Nephron (organoid): ENCODE measurements at regions not wholly inside any gene's neighbourhood (a gene's known extent, or its start where the extent isn't known, plus 50 kb on each side); places are given as distances from the start of the nearest gene placed in this dataset.

Source experiments
- H3K27ac Mint-ChIP-seq, 3 experiments: 2 replicates each; pipeline ENCODE4 v1.8.0; 2020; ENCODE audit warnings: mixed read lengths in 3 of 3, mild to moderate bottlenecking in 2 of 3, moderate library complexity in 1 of 3
- H3K27me3 Mint-ChIP-seq: 2 replicates; pipeline ENCODE4 v1.8.0; 2021; ENCODE audit warnings: low read depth, mild to moderate bottlenecking, moderate library complexity, mixed read lengths
- H3K36me3 Mint-ChIP-seq: 2 replicates; pipeline ENCODE4 v1.8.0; 2020; ENCODE audit warnings: low read depth, mixed read lengths
- H3K4me1 Mint-ChIP-seq: 2 replicates; pipeline ENCODE4 v1.8.0; 2020; ENCODE audit warnings: mixed read lengths
- H3K4me3 Mint-ChIP-seq, 3 experiments: 2 replicates each; pipeline ENCODE4 v1.8.0; 2020; ENCODE audit warnings: mild to moderate bottlenecking in 3 of 3, mixed read lengths in 3 of 3, moderate library complexity in 2 of 3
- H3K9me3 Mint-ChIP-seq: 2 replicates; pipeline ENCODE4 v1.8.0; 2020; ENCODE audit warnings: mixed read lengths
- TF ChIP-seq, protein P1 (sequence below), 3 experiments: fragments of 200-600 bp; sonication (generic); IDR thresholded peaks; one replicate each; pipeline ENCODE4 v1.5.0; 2021; ENCODE audit warnings: antibody characterized with exemption in 3 of 3; ENCODE audit not compliant: unreplicated experiment in 3 of 3

- H3K4me3 Mint-ChIP-seq: no peak overlapping the region
- no peaks in the 10 kb centered on the region for H3K36me3 Mint-ChIP-seq
- TF ChIP-seq, protein P1, sequence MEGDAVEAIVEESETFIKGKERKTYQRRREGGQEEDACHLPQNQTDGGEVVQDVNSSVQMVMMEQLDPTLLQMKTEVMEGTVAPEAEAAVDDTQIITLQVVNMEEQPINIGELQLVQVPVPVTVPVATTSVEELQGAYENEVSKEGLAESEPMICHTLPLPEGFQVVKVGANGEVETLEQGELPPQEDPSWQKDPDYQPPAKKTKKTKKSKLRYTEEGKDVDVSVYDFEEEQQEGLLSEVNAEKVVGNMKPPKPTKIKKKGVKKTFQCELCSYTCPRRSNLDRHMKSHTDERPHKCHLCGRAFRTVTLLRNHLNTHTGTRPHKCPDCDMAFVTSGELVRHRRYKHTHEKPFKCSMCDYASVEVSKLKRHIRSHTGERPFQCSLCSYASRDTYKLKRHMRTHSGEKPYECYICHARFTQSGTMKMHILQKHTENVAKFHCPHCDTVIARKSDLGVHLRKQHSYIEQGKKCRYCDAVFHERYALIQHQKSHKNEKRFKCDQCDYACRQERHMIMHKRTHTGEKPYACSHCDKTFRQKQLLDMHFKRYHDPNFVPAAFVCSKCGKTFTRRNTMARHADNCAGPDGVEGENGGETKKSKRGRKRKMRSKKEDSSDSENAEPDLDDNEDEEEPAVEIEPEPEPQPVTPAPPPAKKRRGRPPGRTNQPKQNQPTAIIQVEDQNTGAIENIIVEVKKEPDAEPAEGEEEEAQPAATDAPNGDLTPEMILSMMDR (IDR thresholded peaks at IDR 0.05; ENCODE audit: unreplicated experiment in 3 of 3): no peak
- peaks cover 34% of the 10 kb centered on the region for H3K4me1 Mint-ChIP-seq
- H3K27ac Mint-ChIP-seq: peak overlapping the region in 2 of 3 experiments; percentile 9 to 12
- peaks cover 3% of the 10 kb centered on the region for H3K9me3 Mint-ChIP-seq
- no peaks in the 10 kb centered on the region for H3K27me3 Mint-ChIP-seq
These were observed 129.4 kb downstream of the SP3 start for GRCh38 chr2:173835726-173836125.

GRCh38 chr2:173841110-173841509 is 124.1 kb downstream of the SP3 start:
- Mint-ChIP-seq H3K27ac (no peak overlapping the region), H3K27me3 (no peaks in the 10 kb centered on the region), H3K4me3 (no peak overlapping the region), H3K36me3 (no peaks in the 10 kb centered on the region), H3K4me1 (peaks cover 5% of the 10 kb centered on the region), H3K9me3 (no peaks in the 10 kb centered on the region)
- TF ChIP-seq, protein P1 (IDR thresholded peaks at IDR 0.05; ENCODE audit: unreplicated experiment in 3 of 3): no peak

- TF ChIP-seq, protein P1 (IDR thresholded peaks at IDR 0.05; ENCODE audit: unreplicated experiment in 3 of 3): no peak
- Mint-ChIP-seq H3K4me1 (peaks cover 5% of the 10 kb centered on the region), H3K9me3 (peaks cover 8% of the 10 kb centered on the region), H3K36me3 (no peaks in the 10 kb centered on the region), H3K27me3 (peaks cover 9% of the 10 kb centered on the region), H3K4me3 (no peak overlapping the region), H3K27ac (no peak overlapping the region)
These were observed 121.6 kb downstream of the SP3 start for GRCh38 chr2:173843526-173843925.

- Mint-ChIP-seq H3K27ac (no peak overlapping the region), H3K9me3 (peaks cover 8% of the 10 kb centered on the region), H3K27me3 (peaks cover 25% of the 10 kb centered on the region), H3K4me1 (peaks cover 38% of the 10 kb centered on the region), H3K36me3 (no peaks in the 10 kb centered on the region), H3K4me3 (no peak overlapping the region)
- TF ChIP-seq, protein P1 (IDR thresholded peaks at IDR 0.05; ENCODE audit: unreplicated experiment in 3 of 3): no peak
These were observed 114.0 kb downstream of the SP3 start for GRCh38 chr2:173851141-173851641.

DNA sequence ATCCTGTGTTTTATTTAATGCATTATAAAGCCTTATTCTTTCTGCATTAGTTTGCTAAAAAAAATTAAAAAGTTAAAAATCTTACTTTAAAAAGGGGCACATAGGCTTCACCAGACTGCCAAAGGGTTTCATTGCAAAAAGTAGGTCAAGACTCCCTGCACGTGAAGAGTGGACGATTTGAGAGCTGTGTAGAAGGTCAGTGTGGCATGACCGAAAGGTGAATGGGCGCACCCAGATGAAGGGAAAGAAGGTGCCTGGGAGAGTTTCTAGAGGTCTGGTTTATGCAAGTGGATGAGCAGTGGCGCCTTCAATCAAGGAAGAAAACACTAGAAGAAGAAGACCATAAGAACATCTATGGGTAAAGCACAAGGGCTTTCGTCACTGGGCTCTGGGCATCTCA is 111.0 kb downstream of the SP3 start:
- Mint-ChIP-seq H3K27me3 (peaks cover 15% of the 10 kb centered on the region), H3K27ac (peak overlapping the region in 1 of 3 experiments; percentile 78), H3K4me1 (peaks cover 48% of the 10 kb centered on the region)

GRCh38 chr2:173854840-173855239 is 110.3 kb downstream of the SP3 start:
- TF ChIP-seq, protein P1 (IDR thresholded peaks at IDR 0.05; ENCODE audit: unreplicated experiment in 3 of 3): no peak
- H3K9me3 Mint-ChIP-seq: no peaks in the 10 kb centered on the region
- H3K36me3 Mint-ChIP-seq: no peaks in the 10 kb centered on the region
- H3K27ac Mint-ChIP-seq: peak overlapping the region in 1 of 3 experiments; percentile 78
- H3K4me1 Mint-ChIP-seq: peaks cover 48% of the 10 kb centered on the region
- H3K4me3 Mint-ChIP-seq: no peak overlapping the region
- H3K27me3 Mint-ChIP-seq: peaks cover 8% of the 10 kb centered on the region

More for the DNA sequence above, 111.0 kb downstream of the SP3 start:
- no peak overlapping the region for H3K4me3 Mint-ChIP-seq
- TF ChIP-seq, protein P1 (IDR thresholded peaks at IDR 0.05; ENCODE audit: unreplicated experiment in 3 of 3): no peak
- H3K36me3 Mint-ChIP-seq: no peaks in the 10 kb centered on the region
- H3K9me3 Mint-ChIP-seq: no peaks in the 10 kb centered on the region
